CD4-positive, alpha-beta T cell treated with Interleukin-1 beta for 1 hour (primary cell): ENCODE measurements at regions not wholly inside any gene's neighbourhood (a gene's known extent, or its start where the extent isn't known, plus 50 kb on each side); places are given as distances from the start of the nearest gene placed in this dataset.

ENCODE experiments used
- DNase-seq, 2 donors: peaks; one replicate each; pipeline ENCODE4 v3.0.0-alpha.2; 2020 to 2022

- DNase-seq, result no peak
Measured at GRCh38 chr16:74232806-74233465, 63.7 kb upstream of the PSMD7 start.

- no peak for DNase-seq
Measured at GRCh38 chr16:74230126-74230525, 66.5 kb upstream of the PSMD7 start.

GRCh38 chr16:74226338-74226954 lies 70.2 kb upstream of the PSMD7 start:
- no peak for DNase-seq

GRCh38 chr16:74224828-74225612 lies 71.6 kb upstream of the PSMD7 start:
- no peak for DNase-seq

GRCh38 chr16:74221828-74222227 lies 74.8 kb upstream of the PSMD7 start:
- DNase-seq, result no peak

- DNase-seq, result no peak
Measured at GRCh38 chr16:74219706-74220105, 76.9 kb upstream of the PSMD7 start.

GRCh38 chr16:74218871-74219270 lies 77.7 kb upstream of the PSMD7 start:
- no peak for DNase-seq

GRCh38 chr16:74216319-74216718 lies 80.3 kb upstream of the PSMD7 start:
- DNase-seq, result no peak

GRCh38 chr16:74215249-74215648 lies 81.4 kb upstream of the PSMD7 start:
- DNase-seq, result no peak

GRCh38 chr16:74213372-74213771 lies 83.2 kb upstream of the PSMD7 start:
- no peak for DNase-seq

GRCh38 chr16:74210245-74210644 lies 86.4 kb upstream of the PSMD7 start:
- DNase-seq, result no peak

- DNase-seq, result no peak
Measured at GRCh38 chr16:74202009-74202408, 94.6 kb upstream of the PSMD7 start.

GRCh38 chr16:74201576-74201975 lies 95.0 kb upstream of the PSMD7 start:
- DNase-seq, result no peak

- DNase-seq, result no peak
Measured at GRCh38 chr16:74200921-74201320, 95.7 kb upstream of the PSMD7 start.

GRCh38 chr16:74199842-74200124 lies 96.8 kb upstream of the PSMD7 start:
- no peak for DNase-seq

GRCh38 chr16:74199066-74199841 lies 97.4 kb upstream of the PSMD7 start:
- no peak for DNase-seq

GRCh38 chr16:74192281-74192797 lies 104.3 kb upstream of the PSMD7 start:
- no peak for DNase-seq

GRCh38 chr16:74190292-74190691 lies 106.3 kb upstream of the PSMD7 start:
- no peak for DNase-seq

- no peak for DNase-seq
Measured at GRCh38 chr16:74188856-74189255, 107.8 kb upstream of the PSMD7 start.

- DNase-seq, result no peak
Measured at GRCh38 chr16:74186561-74186971, 110.0 kb upstream of the PSMD7 start.

GRCh38 chr16:74184839-74185238 lies 111.8 kb upstream of the PSMD7 start:
- no peak for DNase-seq

- DNase-seq, result no peak
Measured at GRCh38 chr16:74183601-74184360, 112.8 kb upstream of the PSMD7 start.
